HL-60 (cell line): ENCODE measurements at regions not wholly inside any gene's neighbourhood (a gene's known extent, or its start where the extent isn't known, plus 50 kb on each side); places are given as distances from the start of the nearest gene placed in this dataset.

Source experiments
- CTCF ChIP-seq: IDR thresholded peaks from one replicate; pipeline ENCODE4 v1.5.1; 2011; ENCODE audit warnings: low read length, control low read depth, inconsistent platforms; ENCODE audit not compliant: insufficient read depth
- POLR2AphosphoS5 ChIP-seq: IDR thresholded peaks from 2 replicates; pipeline ENCODE4 v1.6.1; 2012; ENCODE audit warnings: low read depth
- REST ChIP-seq: IDR thresholded peaks from 2 replicates; pipeline ENCODE4 v1.6.1; 2012; ENCODE audit warnings: low read depth; ENCODE audit not compliant: insufficient replicate concordance
- SPI1 ChIP-seq: IDR thresholded peaks from 2 replicates; pipeline ENCODE4 v1.6.1; 2012; ENCODE audit warnings: low read depth, mild to moderate bottlenecking, borderline replicate concordance

- TF ChIP-seq CTCF = no peak
- TF ChIP-seq POLR2AphosphoS5 = no peak
- TF ChIP-seq REST = no peak
- no peak for TF ChIP-seq SPI1
These were observed 315.2 kb upstream of the PAPPA start for GRCh38 chr9:115838417-115838816.
